HG03565 (cell line): ENCODE measurements at regions not wholly inside any gene's neighbourhood (a gene's known extent, or its start where the extent isn't known, plus 50 kb on each side); places are given as distances from the start of the nearest gene placed in this dataset.

Source experiments
- ATAC-seq: cut with Tn5 transposase; IDR thresholded peaks from one replicate; pipeline ENCODE4 v1.9.1; 2021; ENCODE audit warnings: mild to moderate bottlenecking, moderate library complexity; ENCODE audit not compliant: unreplicated experiment

- ATAC-seq = no peak
These were observed 354.1 kb downstream of the GRIA2 start for GRCh38 chr4:157574606-157575005.

GRCh38 chr4:157572951-157573350 is 352.4 kb downstream of the GRIA2 start:
- no peak for ATAC-seq

- no peak for ATAC-seq
These were observed 351.8 kb downstream of the GRIA2 start for GRCh38 chr4:157572284-157572683.

GRCh38 chr4:157564771-157565170 is 344.2 kb downstream of the GRIA2 start:
- no peak for ATAC-seq

- ATAC-seq = no peak
These were observed 343.7 kb downstream of the GRIA2 start for GRCh38 chr4:157564218-157564617.

GRCh38 chr4:157558016-157558415 is 337.5 kb downstream of the GRIA2 start:
- ATAC-seq = no peak

- no peak for ATAC-seq
These were observed 329.5 kb downstream of the GRIA2 start for GRCh38 chr4:157550028-157550427.

- no peak for ATAC-seq
These were observed 307.4 kb downstream of the GRIA2 start for GRCh38 chr4:157527954-157528353.

GRCh38 chr4:157521906-157522305 is 301.4 kb downstream of the GRIA2 start:
- ATAC-seq = no peak

- no peak for ATAC-seq
These were observed 294.2 kb downstream of the GRIA2 start for GRCh38 chr4:157514711-157515110.

- ATAC-seq = no peak
These were observed 288.8 kb downstream of the GRIA2 start for GRCh38 chr4:157509341-157509740.

GRCh38 chr4:157502656-157503055 is 282.1 kb downstream of the GRIA2 start:
- no peak for ATAC-seq

- no peak for ATAC-seq
These were observed 239.3 kb downstream of the GRIA2 start for GRCh38 chr4:157459785-157460184.

GRCh38 chr4:157447195-157447594 is 226.7 kb downstream of the GRIA2 start:
- no peak for ATAC-seq

- ATAC-seq = no peak
These were observed 223.5 kb downstream of the GRIA2 start for GRCh38 chr4:157444014-157444413.

GRCh38 chr4:157443537-157443936 is 223.0 kb downstream of the GRIA2 start:
- ATAC-seq = no peak

GRCh38 chr4:157425897-157426296 is 205.4 kb downstream of the GRIA2 start:
- ATAC-seq = no peak

- ATAC-seq = no peak
These were observed 203.0 kb downstream of the GRIA2 start for GRCh38 chr4:157423526-157424020.

GRCh38 chr4:157421365-157421764 is 200.8 kb downstream of the GRIA2 start:
- ATAC-seq = no peak
